ENCODE measurements at regions not wholly inside any gene's neighbourhood (a gene's known extent, or its start where the extent isn't known, plus 50 kb on each side); places are given as distances from the start of the nearest gene placed in this dataset.

- H3K27me3 Mint-ChIP-seq = no peaks in the 10 kb centered on the region
- POLR2A ChIA-PET = no interaction called here
- no peak overlapping the region for H3K4me3 Mint-ChIP-seq
- no peak overlapping the region for H3K27ac Mint-ChIP-seq
- CTCF ChIA-PET = interaction anchor here (0.7 kb wide), 1 partner anchor 25 kb away, joined by 3 read pairs; no protein-coding TSS in a partner anchor
- H3K9me3 Mint-ChIP-seq = no peaks in the 10 kb centered on the region
- DNase-seq = no peak
- no peaks in the 10 kb centered on the region for H3K36me3 Mint-ChIP-seq (ENCODE audit: low read depth)
- no peaks in the 10 kb centered on the region for H3K4me1 Mint-ChIP-seq
Measured at GRCh38 chr3:3259181-3259580, 79.7 kb upstream of the CRBN start.

- H3K27me3 Mint-ChIP-seq = no peaks in the 10 kb centered on the region
- no peak for DNase-seq
- H3K36me3 Mint-ChIP-seq (ENCODE audit: low read depth) = no peaks in the 10 kb centered on the region
- no peak overlapping the region for H3K27ac Mint-ChIP-seq
- ChIA-PET POLR2A (no interaction called here), CTCF (no interaction called here)
- no peaks in the 10 kb centered on the region for H3K9me3 Mint-ChIP-seq
- H3K4me3 Mint-ChIP-seq = no peak overlapping the region
- H3K4me1 Mint-ChIP-seq = no peaks in the 10 kb centered on the region
Measured at GRCh38 chr3:3258281-3258680, 78.8 kb upstream of the CRBN start.

DNA sequence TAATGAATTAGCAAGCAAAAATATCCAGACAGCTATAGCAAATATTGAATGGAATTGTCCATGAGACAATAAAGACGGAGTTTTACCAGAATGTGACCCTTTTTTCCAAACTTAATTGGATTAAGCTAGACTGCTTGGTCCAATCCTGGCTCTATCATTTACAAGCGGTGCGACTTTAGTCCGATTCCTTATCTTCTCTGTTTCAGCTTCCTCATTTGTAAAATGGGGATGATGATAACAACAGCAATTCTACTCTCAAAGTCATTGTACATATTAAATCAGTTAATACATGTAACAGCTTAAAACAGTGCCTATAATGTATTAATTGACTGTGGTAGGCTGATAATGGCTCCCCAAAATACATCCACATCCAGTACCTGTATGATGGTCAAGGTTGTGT lies 62.1 kb upstream of the CRBN start:
- Mint-ChIP-seq H3K4me3 (no peak overlapping the region), H3K9me3 (no peaks in the 10 kb centered on the region), H3K4me1 (no peaks in the 10 kb centered on the region), H3K27ac (no peak overlapping the region), H3K27me3 (no peaks in the 10 kb centered on the region), H3K36me3 (ENCODE audit: low read depth) (no peaks in the 10 kb centered on the region)
- ChIA-PET CTCF (no interaction called here), POLR2A (no interaction called here)
- no peak for DNase-seq

GRCh38 chr3:3240986-3241385 lies 61.5 kb upstream of the CRBN start:
- Mint-ChIP-seq H3K27ac (no peak overlapping the region), H3K4me1 (no peaks in the 10 kb centered on the region), H3K36me3 (ENCODE audit: low read depth) (no peaks in the 10 kb centered on the region), H3K27me3 (no peaks in the 10 kb centered on the region), H3K4me3 (no peak overlapping the region), H3K9me3 (no peaks in the 10 kb centered on the region)
- ChIA-PET POLR2A (no interaction called here), CTCF (no interaction called here)
- no peak for DNase-seq

- H3K27me3 Mint-ChIP-seq = no peaks in the 10 kb centered on the region
- POLR2A ChIA-PET = no interaction called here
- CTCF ChIA-PET = no interaction called here
- no peak for DNase-seq
- H3K36me3 Mint-ChIP-seq (ENCODE audit: low read depth) = no peaks in the 10 kb centered on the region
- no peak overlapping the region for H3K4me3 Mint-ChIP-seq
- H3K27ac Mint-ChIP-seq = no peak overlapping the region
- no peaks in the 10 kb centered on the region for H3K4me1 Mint-ChIP-seq
- no peaks in the 10 kb centered on the region for H3K9me3 Mint-ChIP-seq
Measured at GRCh38 chr3:3237979-3238378, 58.5 kb upstream of the CRBN start.

GRCh38 chr3:3232251-3232650 lies 52.8 kb upstream of the CRBN start:
- CTCF ChIA-PET = no interaction called here
- no peaks in the 10 kb centered on the region for H3K4me1 Mint-ChIP-seq
- no peaks in the 10 kb centered on the region for H3K9me3 Mint-ChIP-seq

More at GRCh38 chr3:3232251-3232650, 52.8 kb upstream of the CRBN start:
- Mint-ChIP-seq H3K27me3 (no peaks in the 10 kb centered on the region), H3K27ac (no peak overlapping the region), H3K4me3 (no peak overlapping the region), H3K36me3 (ENCODE audit: low read depth) (no peaks in the 10 kb centered on the region)
- POLR2A ChIA-PET = no interaction called here
- no peak for DNase-seq

Measured in activated CD4-positive, alpha-beta T cell treated with anti-CD3 and anti-CD28 coated beads, Interleukin-2, amount 10 ng/mL, durations not matched to agents 7 days and 5 days (primary cell).